GM23248 (cell line): ENCODE measurements at regions not wholly inside any gene's neighbourhood (a gene's known extent, or its start where the extent isn't known, plus 50 kb on each side); places are given as distances from the start of the nearest gene placed in this dataset.

Source experiments
- EZH2 ChIP-seq: fragments of 200-600 bp; sonication (generic); IDR thresholded peaks from 2 replicates; pipeline ENCODE4 v1.6.1; 2018; ENCODE audit warnings: antibody characterized with exemption, mild to moderate bottlenecking; ENCODE audit not compliant: insufficient read depth, poor library complexity, severe bottlenecking
- EZH2phosphoT487 ChIP-seq: fragments of 200-600 bp; sonication (generic); IDR thresholded peaks from 2 replicates; pipeline ENCODE4 v1.6.1; 2018; ENCODE audit warnings: antibody characterized with exemption, moderate library complexity, mild to moderate bottlenecking, low read depth; ENCODE audit not compliant: insufficient read depth

- TF ChIP-seq EZH2, result no peak
- no peak for TF ChIP-seq EZH2phosphoT487
Measured at GRCh38 chr15:20358066-20358778, 183.4 kb downstream of the GOLGA6L6 start.
